GM12878 (cell line): ENCODE measurements at regions not wholly inside any gene's neighbourhood (a gene's known extent, or its start where the extent isn't known, plus 50 kb on each side); places are given as distances from the start of the nearest gene placed in this dataset.

Experiments
- ATAC-seq: fragments of 200-7000 bp; cut with Tn5 transposase; 3 replicates; pipeline ENCODE4 v1.9.1; 2020; ENCODE audit warnings: mild to moderate bottlenecking, moderate library complexity
- BruUV-seq: library from RNA; stranded (reverse); fragments of 400-500 nt; replicated peaks from 2 replicates; lab custom pipeline; 2021; lab: Mats Ljungman, UMichigan
- CTCF ChIA-PET: fragments of 300-600 bp; sonication (Branson Sonifier 250); formaldehyde crosslinking; extraction: SDS; loops from one replicate; lab custom pipeline; 2021; ENCODE audit warnings: inconsistent platforms; lab: Yijun Ruan, JAX
- POLR2A ChIA-PET: fragments of 350-600 bp; formaldehyde crosslinking; extraction: SDS; loops from one replicate; lab custom pipeline; 2021; ENCODE audit warnings: inconsistent platforms; lab: Charles Lee
- RAD21 ChIA-PET: fragments of 300-600 bp; sonication (Branson Sonifier 250); formaldehyde crosslinking; loops from one replicate; lab custom pipeline; 2023; ENCODE audit warnings: antibody characterized with exemption; ENCODE audit not compliant: unreplicated experiment; lab: Charles Lee
- SMC1A ChIA-PET: fragments of 300-600 bp; sonication (Branson Sonifier 250); formaldehyde crosslinking; loops from one replicate; lab custom pipeline; 2023; ENCODE audit not compliant: unreplicated experiment, uncharacterized antibody; lab: Charles Lee
- DNase-seq: peaks from one replicate; pipeline ENCODE4 v3.0.0-alpha.2; 2011; ENCODE audit warnings: low read depth, low spot score
- FAIRE-seq: peaks from 3 replicates; lab custom pipeline; 2011; peaks lifted over from hg19 to GRCh38; lab: Jason Lieb, UNC
- H2AFZ ChIP-seq: 2 replicates; pipeline ENCODE4 v1.6.0; 2011; ENCODE audit warnings: low read depth, low read length, control low read depth; ENCODE audit not compliant: control insufficient read depth
- H3K27ac ChIP-seq: 2 replicates; pipeline ENCODE4 v1.5.1; 2011; ENCODE audit warnings: control low read depth; ENCODE audit not compliant: control insufficient read depth, insufficient read depth
- H3K27me3 ChIP-seq, 2 experiments: replicated peaks in 1 of 2; 2 replicates each; pipeline versions ENCODE4 v1.6.0 to v1.6.1; 2011; ENCODE audit warnings: low read length in 1 of 2; ENCODE audit not compliant: control insufficient read depth in 2 of 2, insufficient read depth in 2 of 2
- H3K36me3 ChIP-seq, 2 experiments: 2 replicates each; pipeline ENCODE4 v1.5.1; 2011; ENCODE audit warnings: low read length in 1 of 2; ENCODE audit not compliant: control insufficient read depth in 2 of 2, insufficient read depth in 2 of 2
- H3K4me1 ChIP-seq: 2 replicates; pipeline ENCODE4 v1.6.1; 2011; ENCODE audit warnings: mild to moderate bottlenecking, low read length, moderate library complexity, mixed read lengths; ENCODE audit not compliant: control insufficient read depth, insufficient read depth
- H3K4me2 ChIP-seq: 2 replicates; pipeline ENCODE4 v1.6.0; 2011; ENCODE audit warnings: control low read depth; ENCODE audit not compliant: control insufficient read depth, insufficient read depth
- H3K4me3 ChIP-seq: fragments of 200-600 bp; sonication (generic); 2 replicates; pipeline ENCODE4 v1.5.1; 2016
- H3K79me2 ChIP-seq: 2 replicates; pipeline ENCODE4 v1.6.0; 2011; ENCODE audit warnings: low read length; ENCODE audit not compliant: control insufficient read depth, insufficient read depth
- H3K9ac ChIP-seq: 2 replicates; pipeline ENCODE4 v1.8.0; 2011; ENCODE audit warnings: low read length, control low read depth, mixed read lengths; ENCODE audit not compliant: control insufficient read depth, insufficient read depth
- H3K9me3 ChIP-seq: replicated peaks from 3 replicates; pipeline ENCODE4 v1.5.1; 2011; ENCODE audit warnings: mild to moderate bottlenecking, low read length; ENCODE audit not compliant: control insufficient read depth, insufficient read depth
- H4K20me1 ChIP-seq: 2 replicates; pipeline ENCODE4 v1.6.0; 2011; ENCODE audit not compliant: control insufficient read depth, insufficient read depth
- CHD2 ChIP-seq: IDR thresholded peaks from 2 replicates; pipeline ENCODE4 v1.6.1; 2011; ENCODE audit warnings: low read depth, low read length, improper control_type of control experiment, borderline replicate concordance
- EGR1 ChIP-seq, 2 experiments: IDR thresholded peaks; 1 replicate in 1 of 2; 2 replicates in 1 of 2; pipeline ENCODE4 v1.6.1; 2011 to 2012; ENCODE audit warnings: low read depth in 2 of 2, low read length in 2 of 2, borderline replicate concordance in 1 of 2, mild to moderate bottlenecking in 1 of 2, moderate library complexity in 1 of 2
- IKZF2 ChIP-seq, 2 experiments: fragments of 450-650 bp; IDR thresholded peaks; 2 replicates each; pipeline ENCODE4 v1.6.1; 2017; ENCODE audit warnings: mild to moderate bottlenecking in 2 of 2, moderate library complexity in 2 of 2
- JUND ChIP-seq: IDR thresholded peaks from 2 replicates; pipeline ENCODE4 v1.6.1; 2012; ENCODE audit warnings: low read depth, mild to moderate bottlenecking, low read length, improper control_type of control experiment, moderate library complexity
- LARP7 ChIP-seq: fragments of 450-650 bp; IDR thresholded peaks from 2 replicates; pipeline ENCODE4 v1.6.1; 2017; ENCODE audit warnings: mild to moderate bottlenecking
- MEF2A ChIP-seq: IDR thresholded peaks from 2 replicates; pipeline ENCODE4 v1.6.1; 2011; ENCODE audit warnings: low read depth, mild to moderate bottlenecking, low read length, moderate library complexity; ENCODE audit not compliant: insufficient read depth
- NBN ChIP-seq: fragments of 450-650 bp; IDR thresholded peaks from 2 replicates; pipeline ENCODE4 v1.6.1; 2016
- NFXL1 ChIP-seq: fragments of 450-650 bp; IDR thresholded peaks from 2 replicates; pipeline ENCODE4 v1.6.1; 2017; ENCODE audit warnings: antibody characterized with exemption, mild to moderate bottlenecking, borderline replicate concordance
- TARDBP ChIP-seq: IDR thresholded peaks from 2 replicates; pipeline ENCODE4 v1.6.1; 2016; ENCODE audit warnings: borderline replicate concordance
- ZNF217 ChIP-seq: fragments of 450-650 bp; IDR thresholded peaks from 2 replicates; pipeline ENCODE4 v1.6.1; 2017; ENCODE audit warnings: antibody characterized with exemption, mild to moderate bottlenecking
- WGBS: methylation state at CpG from one replicate; pipeline ENCODE4 v1.1.6; 2016; ENCODE audit warnings: low lambda C conversion rate; ENCODE audit not compliant: insufficient replicate concordance, insufficient coverage; ENCODE audit errors: missing lambda C conversion rate; 5-methylcytosine and 5-hydroxymethylcytosine counted together
- in situ Hi-C: fragments of 300-500 bp; cut with MboI; formaldehyde crosslinking; loops from 9 replicates; pipeline ENCODE4 v1.14.3; 2018; ENCODE audit warnings: mixed read lengths
- intact Hi-C: fragments of 100-400 bp; cut with micrococcal nuclease; formaldehyde crosslinking; loops from one replicate; pipeline ENCODE4 v1.14.2; 2022; ENCODE audit not compliant: unreplicated experiment
- TF ChIP-seq, protein P1 (sequence below): fragments of 150-350 bp; IDR thresholded peaks from 2 replicates; pipeline ENCODE4 v1.6.1; 2016; ENCODE audit warnings: low read depth, low read length
- TF ChIP-seq, protein P2 (sequence below): IDR thresholded peaks from 2 replicates; pipeline ENCODE4 v1.6.1; 2012; ENCODE audit warnings: low read depth, low read length, improper control_type of control experiment
- TF ChIP-seq, protein P3 (sequence below), 3 experiments: IDR thresholded peaks in 2 of 3; conservative IDR thresholded peaks in 1 of 3; 2 replicates each; pipeline ENCODE4 v1.5.1; 2011; ENCODE audit warnings: low read depth in 3 of 3, low read length in 3 of 3, mild to moderate bottlenecking in 3 of 3, control low read depth in 2 of 3, moderate library complexity in 2 of 3, inconsistent platforms in 1 of 3, mixed read lengths in 1 of 3; ENCODE audit not compliant: control insufficient read depth in 2 of 3, insufficient read depth in 1 of 3; ENCODE audit errors: extremely low read depth in 1 of 3

DNA sequence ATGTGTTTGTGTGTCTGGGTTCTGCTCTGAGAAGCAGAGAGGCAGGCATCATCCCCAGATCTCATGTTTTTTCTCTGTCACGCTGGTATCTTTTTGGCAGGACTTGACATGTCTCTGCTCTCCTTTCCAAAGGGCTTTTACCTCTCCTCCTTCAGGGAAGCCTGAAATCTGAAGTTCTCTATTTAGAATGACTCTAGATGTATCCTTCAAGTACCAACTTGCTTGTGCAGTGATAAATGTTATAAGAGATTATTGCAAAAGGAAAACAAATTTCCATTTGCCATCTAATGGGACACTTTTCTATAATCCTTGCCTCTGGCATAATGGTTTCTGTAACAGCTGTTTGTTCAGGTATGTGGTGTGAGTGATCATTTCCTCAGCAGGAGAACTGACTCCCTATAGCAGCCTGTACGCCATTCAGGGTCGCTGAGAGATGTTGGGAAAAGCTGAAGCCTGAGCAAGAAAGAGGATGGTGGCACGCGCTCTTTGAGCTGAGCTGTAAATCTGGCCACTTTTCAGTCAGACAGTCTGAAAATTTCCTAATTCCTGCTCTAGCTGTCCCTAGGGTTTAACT is 72.5 kb downstream of the CNGA2 start:
- FAIRE-seq = no peak
- intact Hi-C loops = no loop called here
- Histone ChIP-seq H3K4me2 (no peak overlapping the region), H3K9me3 (no peaks in the 10 kb centered on the region), H3K4me1 (no peaks in the 10 kb centered on the region), H3K4me3 (no peak overlapping the region), H3K79me2 (no peaks in the 10 kb centered on the region)
- ChIA-PET SMC1A (no interaction called here), POLR2A (no interaction called here)
- DNase-seq = no peak
- no TSS peak for BruUV-seq
- TF ChIP-seq ZNF217 (no peak), NBN (no peak), TARDBP (no peak), MEF2A (no peak), JUND (no peak), IKZF2 (IDR thresholded peaks at IDR 0.05) (no peak), NFXL1 (no peak), CHD2 (no peak), EGR1 (IDR thresholded peaks at IDR 0.05; ENCODE audit: borderline replicate concordance in 1 of 2, low read depth in 2 of 2, low read length in 2 of 2) (no peak), LARP7 (no peak)
- TF ChIP-seq, protein P1, sequence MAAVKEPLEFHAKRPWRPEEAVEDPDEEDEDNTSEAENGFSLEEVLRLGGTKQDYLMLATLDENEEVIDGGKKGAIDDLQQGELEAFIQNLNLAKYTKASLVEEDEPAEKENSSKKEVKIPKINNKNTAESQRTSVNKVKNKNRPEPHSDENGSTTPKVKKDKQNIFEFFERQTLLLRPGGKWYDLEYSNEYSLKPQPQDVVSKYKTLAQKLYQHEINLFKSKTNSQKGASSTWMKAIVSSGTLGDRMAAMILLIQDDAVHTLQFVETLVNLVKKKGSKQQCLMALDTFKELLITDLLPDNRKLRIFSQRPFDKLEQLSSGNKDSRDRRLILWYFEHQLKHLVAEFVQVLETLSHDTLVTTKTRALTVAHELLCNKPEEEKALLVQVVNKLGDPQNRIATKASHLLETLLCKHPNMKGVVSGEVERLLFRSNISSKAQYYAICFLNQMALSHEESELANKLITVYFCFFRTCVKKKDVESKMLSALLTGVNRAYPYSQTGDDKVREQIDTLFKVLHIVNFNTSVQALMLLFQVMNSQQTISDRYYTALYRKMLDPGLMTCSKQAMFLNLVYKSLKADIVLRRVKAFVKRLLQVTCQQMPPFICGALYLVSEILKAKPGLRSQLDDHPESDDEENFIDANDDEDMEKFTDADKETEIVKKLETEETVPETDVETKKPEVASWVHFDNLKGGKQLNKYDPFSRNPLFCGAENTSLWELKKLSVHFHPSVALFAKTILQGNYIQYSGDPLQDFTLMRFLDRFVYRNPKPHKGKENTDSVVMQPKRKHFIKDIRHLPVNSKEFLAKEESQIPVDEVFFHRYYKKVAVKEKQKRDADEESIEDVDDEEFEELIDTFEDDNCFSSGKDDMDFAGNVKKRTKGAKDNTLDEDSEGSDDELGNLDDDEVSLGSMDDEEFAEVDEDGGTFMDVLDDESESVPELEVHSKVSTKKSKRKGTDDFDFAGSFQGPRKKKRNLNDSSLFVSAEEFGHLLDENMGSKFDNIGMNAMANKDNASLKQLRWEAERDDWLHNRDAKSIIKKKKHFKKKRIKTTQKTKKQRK = no peak
- TF ChIP-seq, protein P2, sequence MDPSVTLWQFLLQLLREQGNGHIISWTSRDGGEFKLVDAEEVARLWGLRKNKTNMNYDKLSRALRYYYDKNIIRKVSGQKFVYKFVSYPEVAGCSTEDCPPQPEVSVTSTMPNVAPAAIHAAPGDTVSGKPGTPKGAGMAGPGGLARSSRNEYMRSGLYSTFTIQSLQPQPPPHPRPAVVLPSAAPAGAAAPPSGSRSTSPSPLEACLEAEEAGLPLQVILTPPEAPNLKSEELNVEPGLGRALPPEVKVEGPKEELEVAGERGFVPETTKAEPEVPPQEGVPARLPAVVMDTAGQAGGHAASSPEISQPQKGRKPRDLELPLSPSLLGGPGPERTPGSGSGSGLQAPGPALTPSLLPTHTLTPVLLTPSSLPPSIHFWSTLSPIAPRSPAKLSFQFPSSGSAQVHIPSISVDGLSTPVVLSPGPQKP = no peak
- TF ChIP-seq, protein P3, sequence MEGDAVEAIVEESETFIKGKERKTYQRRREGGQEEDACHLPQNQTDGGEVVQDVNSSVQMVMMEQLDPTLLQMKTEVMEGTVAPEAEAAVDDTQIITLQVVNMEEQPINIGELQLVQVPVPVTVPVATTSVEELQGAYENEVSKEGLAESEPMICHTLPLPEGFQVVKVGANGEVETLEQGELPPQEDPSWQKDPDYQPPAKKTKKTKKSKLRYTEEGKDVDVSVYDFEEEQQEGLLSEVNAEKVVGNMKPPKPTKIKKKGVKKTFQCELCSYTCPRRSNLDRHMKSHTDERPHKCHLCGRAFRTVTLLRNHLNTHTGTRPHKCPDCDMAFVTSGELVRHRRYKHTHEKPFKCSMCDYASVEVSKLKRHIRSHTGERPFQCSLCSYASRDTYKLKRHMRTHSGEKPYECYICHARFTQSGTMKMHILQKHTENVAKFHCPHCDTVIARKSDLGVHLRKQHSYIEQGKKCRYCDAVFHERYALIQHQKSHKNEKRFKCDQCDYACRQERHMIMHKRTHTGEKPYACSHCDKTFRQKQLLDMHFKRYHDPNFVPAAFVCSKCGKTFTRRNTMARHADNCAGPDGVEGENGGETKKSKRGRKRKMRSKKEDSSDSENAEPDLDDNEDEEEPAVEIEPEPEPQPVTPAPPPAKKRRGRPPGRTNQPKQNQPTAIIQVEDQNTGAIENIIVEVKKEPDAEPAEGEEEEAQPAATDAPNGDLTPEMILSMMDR (IDR thresholded peaks at IDR 0.05 in 2 of 3, conservative IDR thresholded peaks at IDR 0.05 in 1 of 3; ENCODE audit: control insufficient read depth in 2 of 3, extremely low read depth in 1 of 3, insufficient read depth in 1 of 3, low read depth in 3 of 3, low read length in 3 of 3) = no peak
- TF ChIP-seq, all 136 proteins: peak for 0
- H3K36me3 ChIP-seq = no peaks in the 10 kb centered on the region
- no peak overlapping the region for H2AFZ ChIP-seq
- 40% methylated on average over 5 of the region's 5 CpGs for WGBS
- ATAC-seq = no peak
- no peak overlapping the region for H3K27ac ChIP-seq
- H3K27me3 ChIP-seq = no peaks in the 10 kb centered on the region
- no peak overlapping the region for H3K9ac ChIP-seq
- RAD21 ChIA-PET = no interaction called here
- in situ Hi-C loops = no loop called here
- CTCF ChIA-PET = no interaction called here
- no peaks in the 10 kb centered on the region for H4K20me1 ChIP-seq
